Mesenchymal stem cell (in vitro differentiated cells and primary cell): ENCODE measurements at regions not wholly inside any gene's neighbourhood (a gene's known extent, or its start where the extent isn't known, plus 50 kb on each side); places are given as distances from the start of the nearest gene placed in this dataset.

Source experiments
- DNase-seq: peaks from one replicate; pipeline ENCODE4 v3.0.0-alpha.2; 2013
- H2AFZ ChIP-seq: one replicate; pipeline ENCODE4 v1.6.1; 2013; ENCODE audit warnings: low read depth, mild to moderate bottlenecking, control low read depth, inconsistent platforms, low read length, moderate library complexity
- H2AK5ac ChIP-seq: 2 replicates; pipeline ENCODE4 v1.6.1; 2013; ENCODE audit warnings: low read length, moderate library complexity, mild to moderate bottlenecking, inconsistent platforms; ENCODE audit not compliant: severe bottlenecking
- H2BK120ac ChIP-seq: one replicate; pipeline ENCODE4 v1.6.1; 2013; ENCODE audit warnings: low read depth, mild to moderate bottlenecking, inconsistent platforms, low read length, moderate library complexity
- H2BK12ac ChIP-seq, 2 experiments: one replicate each; pipeline ENCODE4 v1.6.1; 2013; ENCODE audit warnings: inconsistent platforms in 2 of 2, low read length in 2 of 2, mild to moderate bottlenecking in 2 of 2, moderate library complexity in 2 of 2, control low read depth in 1 of 2
- H2BK15ac ChIP-seq: one replicate; pipeline ENCODE4 v1.6.1; 2013; ENCODE audit warnings: mild to moderate bottlenecking, low read depth, inconsistent platforms; ENCODE audit not compliant: poor library complexity, severe bottlenecking
- H2BK5ac ChIP-seq: 2 replicates; pipeline ENCODE4 v1.6.1; 2013; ENCODE audit warnings: low read depth, mild to moderate bottlenecking, low read length, control low read depth, inconsistent platforms; ENCODE audit not compliant: poor library complexity, severe bottlenecking
- H3K14ac ChIP-seq, 2 experiments: one replicate each; pipeline ENCODE4 v1.6.1; 2013; ENCODE audit warnings: inconsistent platforms in 2 of 2, low read length in 2 of 2, control low read depth in 1 of 2, mild to moderate bottlenecking in 1 of 2, moderate library complexity in 1 of 2
- H3K18ac ChIP-seq, 2 experiments: one replicate each; pipeline ENCODE4 v1.6.1; 2013; ENCODE audit warnings: inconsistent platforms in 2 of 2, low read length in 2 of 2, control low read depth in 1 of 2, low read depth in 1 of 2, mild to moderate bottlenecking in 1 of 2
- H3K23ac ChIP-seq, 2 experiments: one replicate each; pipeline ENCODE4 v1.6.1; 2013; ENCODE audit warnings: inconsistent platforms in 2 of 2, low read length in 2 of 2, mild to moderate bottlenecking in 2 of 2, moderate library complexity in 2 of 2, control low read depth in 1 of 2
- H3K27ac ChIP-seq: 2 replicates; pipeline ENCODE4 v1.5.1; 2013; ENCODE audit warnings: mild to moderate bottlenecking, moderate library complexity, low read length, control low read depth, inconsistent platforms; ENCODE audit not compliant: poor library complexity, severe bottlenecking
- H3K27me3 ChIP-seq, 2 experiments: 2 replicates each; pipeline versions ENCODE4 v1.6.1 to v1.7.0; 2013; ENCODE audit warnings: low read length in 2 of 2, mild to moderate bottlenecking in 2 of 2, moderate library complexity in 2 of 2, control low read depth in 1 of 2, inconsistent platforms in 1 of 2; ENCODE audit not compliant: control insufficient read depth in 1 of 2, insufficient read depth in 1 of 2
- H3K36me3 ChIP-seq, 2 experiments: 2 replicates each; pipeline versions ENCODE4 v1.6.1 to v1.7.0; 2013; ENCODE audit warnings: low read length in 2 of 2, control low read depth in 1 of 2, inconsistent platforms in 1 of 2, low read depth in 1 of 2, mild to moderate bottlenecking in 1 of 2; ENCODE audit not compliant: insufficient read depth in 2 of 2, control insufficient read depth in 1 of 2
- H3K4ac ChIP-seq, 2 experiments: one replicate each; pipeline ENCODE4 v1.6.1; 2013; ENCODE audit warnings: inconsistent platforms in 2 of 2, low read length in 2 of 2, mild to moderate bottlenecking in 2 of 2, moderate library complexity in 2 of 2, control low read depth in 1 of 2, low read depth in 1 of 2
- H3K4me1 ChIP-seq: 2 replicates; pipeline ENCODE4 v1.6.1; 2013; ENCODE audit warnings: low read depth, low read length, control low read depth; ENCODE audit not compliant: control insufficient read depth, insufficient read depth
- H3K4me2 ChIP-seq: 2 replicates; pipeline ENCODE4 v1.6.1; 2013; ENCODE audit warnings: low read length, mild to moderate bottlenecking, inconsistent platforms; ENCODE audit not compliant: poor library complexity, severe bottlenecking
- H3K4me3 ChIP-seq, 2 experiments: 2 replicates each; pipeline versions ENCODE4 v1.5.1 to v1.7.0; 2013; ENCODE audit warnings: low read length in 2 of 2, mild to moderate bottlenecking in 2 of 2, control low read depth in 1 of 2, low read depth in 1 of 2; ENCODE audit not compliant: insufficient read depth in 1 of 2
- H3K79me1 ChIP-seq: replicated peaks from 2 replicates; pipeline ENCODE4 v1.6.1; 2013; ENCODE audit warnings: mild to moderate bottlenecking, control low read depth, low read length, inconsistent platforms; ENCODE audit not compliant: poor library complexity, severe bottlenecking
- H3K9ac ChIP-seq: 2 replicates; pipeline ENCODE4 v1.7.0; 2013; ENCODE audit warnings: mild to moderate bottlenecking, low read length, moderate library complexity
- H3K9me3 ChIP-seq: 2 replicates; pipeline ENCODE4 v1.7.0; 2013; ENCODE audit warnings: mild to moderate bottlenecking, low read length; ENCODE audit not compliant: control insufficient read depth
- H4K8ac ChIP-seq: one replicate; pipeline ENCODE4 v1.6.1; 2013; ENCODE audit warnings: inconsistent platforms, mild to moderate bottlenecking, low read length, moderate library complexity
- H4K91ac ChIP-seq: one replicate; pipeline ENCODE4 v1.6.1; 2013; ENCODE audit warnings: mild to moderate bottlenecking, low read length, inconsistent platforms
- WGBS: methylation state at CpG from one replicate; pipeline ENCODE4 v1.1.7; 2013; ENCODE audit warnings: mixed read lengths; 5-methylcytosine and 5-hydroxymethylcytosine counted together

GRCh38 chr16:65272699-65273414, 151.0 kb upstream of the CDH11 start:
- Histone ChIP-seq H4K8ac (no peak overlapping the region), H3K4me2 (no peak overlapping the region), H3K79me1 (no peaks in the 10 kb centered on the region), H2AK5ac (no peak overlapping the region), H3K4ac (no peak overlapping the region), H3K14ac (no peak overlapping the region), H2BK15ac (no peak overlapping the region), H3K27me3 (no peaks in the 10 kb centered on the region), H2AFZ (no peak overlapping the region), H3K4me1 (no peaks in the 10 kb centered on the region), H3K18ac (no peak overlapping the region), H2BK5ac (no peak overlapping the region), H3K27ac (no peak overlapping the region), H3K36me3 (no peaks in the 10 kb centered on the region), H4K91ac (no peak overlapping the region), H2BK120ac (no peak overlapping the region), H3K4me3 (no peak overlapping the region), H3K9me3 (no peaks in the 10 kb centered on the region), H3K23ac (no peak overlapping the region), H3K9ac (no peak overlapping the region), H2BK12ac (no peak overlapping the region)
- 95% methylated on average over 4 of the region's 4 CpGs for WGBS
- no peak for DNase-seq

- Histone ChIP-seq H3K27me3 (no peaks in the 10 kb centered on the region), H2AK5ac (no peak overlapping the region), H3K14ac (no peak overlapping the region), H2BK120ac (no peak overlapping the region), H2BK5ac (no peak overlapping the region), H3K4me2 (no peak overlapping the region), H2AFZ (no peak overlapping the region), H3K4ac (no peak overlapping the region), H3K79me1 (no peaks in the 10 kb centered on the region), H3K36me3 (no peaks in the 10 kb centered on the region), H3K18ac (no peak overlapping the region), H2BK15ac (no peak overlapping the region), H2BK12ac (no peak overlapping the region), H3K9me3 (no peaks in the 10 kb centered on the region), H3K4me1 (no peaks in the 10 kb centered on the region), H3K4me3 (no peak overlapping the region), H3K23ac (no peak overlapping the region), H4K91ac (no peak overlapping the region), H3K27ac (no peak overlapping the region), H4K8ac (no peak overlapping the region), H3K9ac (no peak overlapping the region)
- WGBS: 100% methylated on average over 1 of the region's 1 CpG
- no peak for DNase-seq
Measured at GRCh38 chr16:65271996-65272395, 150.1 kb upstream of the CDH11 start.

- H2BK15ac ChIP-seq: no peak overlapping the region
- DNase-seq: no peak
- H3K4me3 ChIP-seq: no peak overlapping the region
- H4K8ac ChIP-seq: no peak overlapping the region
- no peak overlapping the region for H2BK120ac ChIP-seq
- H3K79me1 ChIP-seq: no peaks in the 10 kb centered on the region
- no peaks in the 10 kb centered on the region for H3K4me1 ChIP-seq
- H3K23ac ChIP-seq: no peak overlapping the region
- no peaks in the 10 kb centered on the region for H3K27me3 ChIP-seq
- no peak overlapping the region for H2AK5ac ChIP-seq
- H3K4ac ChIP-seq: no peak overlapping the region
- no peak overlapping the region for H3K18ac ChIP-seq
- H3K36me3 ChIP-seq: no peaks in the 10 kb centered on the region
- no peak overlapping the region for H3K9ac ChIP-seq
- no peak overlapping the region for H2AFZ ChIP-seq
- no peak overlapping the region for H3K27ac ChIP-seq
- no peaks in the 10 kb centered on the region for H3K9me3 ChIP-seq
- 45% methylated on average over 1 of the region's 1 CpG for WGBS
- no peak overlapping the region for H3K4me2 ChIP-seq
- no peak overlapping the region for H2BK12ac ChIP-seq
- no peak overlapping the region for H3K14ac ChIP-seq
- no peak overlapping the region for H4K91ac ChIP-seq
- H2BK5ac ChIP-seq: no peak overlapping the region
Measured at GRCh38 chr16:65268331-65268730, 146.5 kb upstream of the CDH11 start.

- Histone ChIP-seq H3K18ac (no peak overlapping the region), H2AK5ac (no peak overlapping the region), H3K9ac (no peak overlapping the region), H2BK120ac (no peak overlapping the region), H3K4me2 (no peak overlapping the region), H2BK5ac (no peak overlapping the region), H3K14ac (no peak overlapping the region), H3K36me3 (no peaks in the 10 kb centered on the region), H2BK15ac (no peak overlapping the region), H3K4ac (no peak overlapping the region), H3K4me1 (no peaks in the 10 kb centered on the region), H4K8ac (no peak overlapping the region), H2AFZ (no peak overlapping the region), H3K27me3 (no peaks in the 10 kb centered on the region), H4K91ac (no peak overlapping the region), H3K4me3 (no peak overlapping the region), H2BK12ac (no peak overlapping the region), H3K79me1 (no peaks in the 10 kb centered on the region), H3K9me3 (peaks cover 12% of the 10 kb centered on the region), H3K23ac (no peak overlapping the region), H3K27ac (no peak overlapping the region)
- DNase-seq: no peak
- WGBS: 100% methylated on average over 1 of the region's 1 CpG
Measured at GRCh38 chr16:65263896-65264295, 142.0 kb upstream of the CDH11 start.
